ENCODE measurements at regions not wholly inside any gene's neighbourhood (a gene's known extent, or its start where the extent isn't known, plus 50 kb on each side); places are given as distances from the start of the nearest gene placed in this dataset.

GRCh38 chr1:4908486-4908885 lies 254.1 kb downstream of the AJAP1 start:
- DNase-seq (ENCODE audit: extremely low read depth, low read depth), result no peak
- TF ChIP-seq CTCF (IDR thresholded peaks at IDR 0.05; ENCODE audit: low read depth, low read length), result no peak

- DNase-seq (ENCODE audit: extremely low read depth, low read depth), result no peak
- no peak for TF ChIP-seq CTCF (IDR thresholded peaks at IDR 0.05; ENCODE audit: low read depth, low read length)
These were observed 240.2 kb downstream of the AJAP1 start for GRCh38 chr1:4894566-4894965.

GRCh38 chr1:4880626-4881025 lies 226.2 kb downstream of the AJAP1 start:
- no peak for TF ChIP-seq CTCF (IDR thresholded peaks at IDR 0.05; ENCODE audit: low read depth, low read length)

GRCh38 chr1:4877426-4877825 lies 223.0 kb downstream of the AJAP1 start:
- no peak for TF ChIP-seq CTCF (IDR thresholded peaks at IDR 0.05; ENCODE audit: low read depth, low read length)
- DNase-seq (ENCODE audit: extremely low read depth, low read depth), result no peak

More at GRCh38 chr1:4880626-4881025, 226.2 kb downstream of the AJAP1 start:
- no peak for DNase-seq (ENCODE audit: extremely low read depth, low read depth)

- TF ChIP-seq CTCF (IDR thresholded peaks at IDR 0.05; ENCODE audit: low read depth, low read length), result no peak
- DNase-seq (ENCODE audit: extremely low read depth, low read depth), result no peak
These were observed 217.0 kb downstream of the AJAP1 start for GRCh38 chr1:4871373-4871772.

GRCh38 chr1:4868521-4868920 lies 214.1 kb downstream of the AJAP1 start:
- DNase-seq (ENCODE audit: extremely low read depth, low read depth), result no peak
- TF ChIP-seq CTCF (IDR thresholded peaks at IDR 0.05; ENCODE audit: low read depth, low read length), result no peak

GRCh38 chr1:4856396-4856795 lies 202.0 kb downstream of the AJAP1 start:
- TF ChIP-seq CTCF (IDR thresholded peaks at IDR 0.05; ENCODE audit: low read depth, low read length), result no peak
- no peak for DNase-seq (ENCODE audit: extremely low read depth, low read depth)

All from AG09319 (cell line).